AG04449 (cell line): ENCODE measurements at regions not wholly inside any gene's neighbourhood (a gene's known extent, or its start where the extent isn't known, plus 50 kb on each side); places are given as distances from the start of the nearest gene placed in this dataset.

Source experiments
- CTCF ChIA-PET: fragments of 350-600 bp; formaldehyde crosslinking; extraction: SDS; loops from one replicate; lab custom pipeline; 2021; ENCODE audit warnings: antibody characterized with exemption; lab: Yijun Ruan, JAX
- POLR2A ChIA-PET: fragments of 400-600, 350-600 bp; formaldehyde crosslinking; extraction: SDS; loops from one replicate; lab custom pipeline; 2020; ENCODE audit warnings: antibody characterized with exemption, inconsistent platforms; lab: Yijun Ruan, JAX
- DNase-seq: peaks from one replicate; pipeline ENCODE4 v3.0.0-alpha.2; 2010; ENCODE audit warnings: low read depth, low spot score
- H3K4me3 ChIP-seq: 2 replicates; pipeline ENCODE4 v1.5.1; 2011; ENCODE audit warnings: low read depth, mild to moderate bottlenecking, control low read depth, low read length
- TF ChIP-seq, protein P1 (sequence below): IDR thresholded peaks from one replicate; pipeline ENCODE4 v1.5.1; 2011; ENCODE audit warnings: mild to moderate bottlenecking, moderate library complexity, low read length, control low read depth, inconsistent platforms; ENCODE audit not compliant: insufficient read depth; ENCODE audit errors: missing control alignments

DNA sequence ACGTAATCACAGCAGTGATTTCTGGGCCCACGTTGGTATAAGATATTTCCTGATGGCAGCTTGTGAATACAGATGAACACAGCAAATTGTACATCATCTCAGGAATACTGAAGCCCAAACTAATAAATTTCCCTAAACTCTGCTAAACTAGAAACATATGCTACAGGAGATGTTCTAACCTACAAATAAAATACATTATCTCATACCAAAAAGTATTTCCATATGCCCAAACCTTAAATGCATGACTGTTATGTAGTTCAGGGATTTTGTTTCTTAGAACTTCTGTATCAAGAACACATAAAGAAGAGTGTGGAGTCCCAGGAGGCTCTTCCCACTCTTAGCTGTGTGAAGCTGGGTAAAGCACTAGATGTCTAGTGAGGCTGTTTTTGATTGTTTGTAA, 138.4 kb downstream of the RFC3 start:
- ChIA-PET CTCF (no interaction called here), POLR2A (no interaction called here)
- DNase-seq: no peak
- H3K4me3 ChIP-seq: no peak overlapping the region
- TF ChIP-seq, protein P1, sequence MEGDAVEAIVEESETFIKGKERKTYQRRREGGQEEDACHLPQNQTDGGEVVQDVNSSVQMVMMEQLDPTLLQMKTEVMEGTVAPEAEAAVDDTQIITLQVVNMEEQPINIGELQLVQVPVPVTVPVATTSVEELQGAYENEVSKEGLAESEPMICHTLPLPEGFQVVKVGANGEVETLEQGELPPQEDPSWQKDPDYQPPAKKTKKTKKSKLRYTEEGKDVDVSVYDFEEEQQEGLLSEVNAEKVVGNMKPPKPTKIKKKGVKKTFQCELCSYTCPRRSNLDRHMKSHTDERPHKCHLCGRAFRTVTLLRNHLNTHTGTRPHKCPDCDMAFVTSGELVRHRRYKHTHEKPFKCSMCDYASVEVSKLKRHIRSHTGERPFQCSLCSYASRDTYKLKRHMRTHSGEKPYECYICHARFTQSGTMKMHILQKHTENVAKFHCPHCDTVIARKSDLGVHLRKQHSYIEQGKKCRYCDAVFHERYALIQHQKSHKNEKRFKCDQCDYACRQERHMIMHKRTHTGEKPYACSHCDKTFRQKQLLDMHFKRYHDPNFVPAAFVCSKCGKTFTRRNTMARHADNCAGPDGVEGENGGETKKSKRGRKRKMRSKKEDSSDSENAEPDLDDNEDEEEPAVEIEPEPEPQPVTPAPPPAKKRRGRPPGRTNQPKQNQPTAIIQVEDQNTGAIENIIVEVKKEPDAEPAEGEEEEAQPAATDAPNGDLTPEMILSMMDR: no peak

DNA sequence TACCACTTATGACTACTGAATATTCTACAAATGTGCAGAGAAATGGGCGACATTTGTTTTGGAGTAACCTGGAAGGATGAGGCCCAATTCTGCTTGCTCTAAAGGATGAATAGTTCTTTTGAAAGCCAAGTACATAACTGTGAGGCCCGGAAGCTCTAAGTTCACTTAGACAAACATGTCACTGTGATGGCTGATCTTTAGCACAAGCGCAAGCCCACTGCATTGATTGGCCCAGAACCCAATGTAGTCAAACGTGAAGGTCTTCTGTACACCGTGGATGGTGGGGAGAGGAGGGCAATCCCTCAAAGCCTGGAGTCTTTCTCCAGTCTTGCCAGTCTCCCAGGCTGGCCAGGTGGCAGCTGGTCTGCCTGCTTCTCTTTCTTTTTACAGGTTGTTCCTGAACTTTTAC, 139.6 kb downstream of the RFC3 start:
- POLR2A ChIA-PET: no interaction called here
- CTCF ChIA-PET: no interaction called here

DNA sequence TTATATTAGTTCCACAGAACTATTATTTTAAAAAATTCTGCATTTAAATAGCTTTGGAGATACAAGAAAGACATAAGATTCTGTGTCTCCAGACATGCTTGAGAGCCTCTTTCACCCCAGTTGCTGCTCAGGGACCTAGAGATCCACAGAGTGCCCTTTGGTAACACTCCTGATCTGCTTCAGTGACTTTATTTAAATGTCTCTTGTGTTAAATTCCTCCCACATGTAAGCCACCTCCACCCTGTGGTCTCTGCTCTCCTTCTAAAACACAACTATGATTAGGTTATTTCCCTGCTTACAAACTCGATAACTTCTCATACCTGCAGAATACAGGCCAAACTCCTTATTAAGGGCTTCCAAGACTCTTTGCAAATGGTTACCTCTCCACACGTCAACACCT, 141.0 kb downstream of the RFC3 start:
- no peak for DNase-seq
- TF ChIP-seq, protein P1: no peak
- ChIA-PET CTCF (no interaction called here), POLR2A (no interaction called here)
- H3K4me3 ChIP-seq: no peak overlapping the region

More for the DNA sequence above, 139.6 kb downstream of the RFC3 start:
- no peak overlapping the region for H3K4me3 ChIP-seq
- no peak for DNase-seq
- TF ChIP-seq, protein P1: no peak

DNA sequence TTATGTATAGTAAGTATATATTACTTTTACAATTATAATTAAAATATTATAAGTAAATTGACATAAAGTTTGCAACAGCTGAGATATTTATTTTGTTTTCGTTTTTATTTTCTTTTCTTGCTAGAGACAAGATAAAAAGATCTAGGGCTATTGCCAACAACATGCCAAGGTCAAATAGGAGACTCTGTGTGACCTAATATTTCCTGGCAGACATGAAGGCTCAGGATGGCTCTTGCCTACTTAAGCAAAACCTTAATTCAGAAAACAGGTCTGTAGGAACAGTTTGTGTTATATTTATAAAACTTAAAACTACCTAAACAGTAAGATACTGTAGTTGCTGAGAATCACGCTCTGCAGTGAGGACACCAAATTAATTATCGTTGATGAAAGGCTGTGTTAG, 145.2 kb downstream of the RFC3 start:
- ChIA-PET POLR2A (no interaction called here), CTCF (no interaction called here)
- H3K4me3 ChIP-seq: no peak overlapping the region
- TF ChIP-seq, protein P1: no peak
- no peak for DNase-seq

DNA sequence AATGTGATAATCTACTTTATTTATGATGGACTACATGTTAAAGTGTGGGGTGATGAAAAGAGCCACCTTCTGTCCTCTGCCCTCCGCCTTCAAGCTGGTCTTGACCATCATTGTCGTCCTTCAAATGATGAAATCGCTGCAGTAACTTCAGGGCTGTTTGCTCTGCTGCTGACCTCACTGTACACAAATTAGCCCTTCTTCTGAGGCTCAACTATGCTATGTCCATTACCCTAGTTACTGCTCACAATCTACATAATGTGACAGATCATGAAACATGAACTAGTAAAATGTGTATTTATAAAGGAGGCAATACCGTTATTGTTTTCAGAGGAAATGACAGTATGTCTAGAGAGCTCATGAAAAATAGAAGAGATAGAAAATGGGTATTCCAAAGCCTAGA, 145.9 kb downstream of the RFC3 start:
- TF ChIP-seq, protein P1: no peak
- no peak for DNase-seq
- POLR2A ChIA-PET: no interaction called here
- H3K4me3 ChIP-seq: no peak overlapping the region
- CTCF ChIA-PET: interaction anchor here (0.8 kb wide), 1 partner anchor 10 kb away, joined by 3 read pairs; no protein-coding TSS in a partner anchor

DNA sequence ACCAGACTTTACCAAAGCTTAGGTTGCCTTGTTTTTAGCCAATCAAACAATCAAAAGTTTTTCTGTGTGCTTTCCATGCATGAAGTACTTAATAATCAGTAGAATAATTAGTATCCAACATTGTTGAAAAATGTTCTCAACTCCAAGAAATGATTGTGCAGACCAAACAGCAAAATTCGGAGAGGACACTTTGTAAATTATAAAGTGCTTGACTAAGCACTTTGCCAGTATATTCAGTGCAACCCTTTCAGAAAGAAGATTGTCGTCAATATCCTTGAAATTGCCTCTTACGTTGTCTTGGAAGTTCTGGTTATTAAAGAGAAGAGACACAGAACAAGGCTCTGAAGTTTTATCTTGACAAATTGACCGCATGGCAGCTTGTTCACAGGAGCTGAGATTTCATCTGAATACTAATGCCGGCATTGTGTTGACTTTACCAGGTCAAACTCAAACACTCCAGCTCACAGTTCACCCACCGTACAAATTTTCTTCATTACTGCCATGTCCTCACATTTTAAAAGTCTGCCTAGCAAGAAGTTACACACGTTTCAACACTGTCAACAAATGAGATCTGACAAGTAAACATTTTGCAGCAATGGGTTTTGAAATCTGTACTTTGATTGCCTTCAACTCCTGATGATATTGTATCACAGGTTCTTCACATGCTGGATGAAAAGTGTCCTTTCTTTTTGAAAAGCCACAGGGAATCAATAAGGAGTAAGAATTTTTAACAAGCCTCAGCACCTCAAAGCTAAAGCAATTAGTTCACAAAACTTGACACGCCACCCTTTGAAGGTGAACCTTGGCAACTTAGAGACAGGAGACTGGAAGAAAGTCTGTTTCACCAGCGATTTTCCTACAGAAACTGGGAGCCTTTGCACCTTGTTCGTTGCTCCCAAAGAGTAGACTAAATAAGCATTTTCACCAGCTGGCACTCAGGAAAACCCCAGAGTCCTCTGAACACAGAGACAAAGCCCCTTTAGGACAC, 150.9 kb downstream of the RFC3 start:
- no peak for DNase-seq
- POLR2A ChIA-PET: no interaction called here

More for the DNA sequence above, 150.9 kb downstream of the RFC3 start:
- TF ChIP-seq, protein P1: no peak
- CTCF ChIA-PET: no interaction called here
- no peak overlapping the region for H3K4me3 ChIP-seq
